NCI-H1694 (cell line): ENCODE measurements at regions not wholly inside any gene's neighbourhood (a gene's known extent, or its start where the extent isn't known, plus 50 kb on each side); places are given as distances from the start of the nearest gene placed in this dataset.

Experiments used
- DNase-seq: peaks from one replicate; lab custom pipeline; 2025; lab: John Stamatoyannopoulos, UW

- no peak for DNase-seq
Measured at GRCh38 chr1:117678246-117678977, 72.6 kb downstream of the TENT5C start.

- no peak for DNase-seq
Measured at GRCh38 chr1:117679299-117679698, 73.5 kb downstream of the TENT5C start.

DNA sequence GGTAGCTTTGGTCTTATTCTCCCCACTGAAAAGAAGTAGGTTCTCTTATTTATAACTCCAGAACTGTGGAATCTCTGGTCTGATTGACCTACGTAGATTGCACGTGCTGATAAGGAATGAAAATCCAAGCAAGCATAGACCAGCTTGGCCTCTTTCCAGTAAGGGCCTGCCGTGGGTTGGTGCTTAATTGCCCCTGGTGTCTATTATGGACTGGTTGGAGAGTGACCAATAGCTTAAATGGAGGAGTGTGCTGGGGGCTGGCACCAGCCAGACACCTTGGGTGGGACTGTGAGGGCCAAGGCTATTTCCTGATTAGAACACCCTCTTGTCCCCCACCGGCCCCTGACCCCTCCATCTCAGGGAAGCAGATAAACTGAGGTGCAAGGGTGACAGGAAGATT lies 74.0 kb downstream of the TENT5C start:
- DNase-seq: no peak

GRCh38 chr1:117680316-117681002 lies 74.6 kb downstream of the TENT5C start:
- no peak for DNase-seq

DNA sequence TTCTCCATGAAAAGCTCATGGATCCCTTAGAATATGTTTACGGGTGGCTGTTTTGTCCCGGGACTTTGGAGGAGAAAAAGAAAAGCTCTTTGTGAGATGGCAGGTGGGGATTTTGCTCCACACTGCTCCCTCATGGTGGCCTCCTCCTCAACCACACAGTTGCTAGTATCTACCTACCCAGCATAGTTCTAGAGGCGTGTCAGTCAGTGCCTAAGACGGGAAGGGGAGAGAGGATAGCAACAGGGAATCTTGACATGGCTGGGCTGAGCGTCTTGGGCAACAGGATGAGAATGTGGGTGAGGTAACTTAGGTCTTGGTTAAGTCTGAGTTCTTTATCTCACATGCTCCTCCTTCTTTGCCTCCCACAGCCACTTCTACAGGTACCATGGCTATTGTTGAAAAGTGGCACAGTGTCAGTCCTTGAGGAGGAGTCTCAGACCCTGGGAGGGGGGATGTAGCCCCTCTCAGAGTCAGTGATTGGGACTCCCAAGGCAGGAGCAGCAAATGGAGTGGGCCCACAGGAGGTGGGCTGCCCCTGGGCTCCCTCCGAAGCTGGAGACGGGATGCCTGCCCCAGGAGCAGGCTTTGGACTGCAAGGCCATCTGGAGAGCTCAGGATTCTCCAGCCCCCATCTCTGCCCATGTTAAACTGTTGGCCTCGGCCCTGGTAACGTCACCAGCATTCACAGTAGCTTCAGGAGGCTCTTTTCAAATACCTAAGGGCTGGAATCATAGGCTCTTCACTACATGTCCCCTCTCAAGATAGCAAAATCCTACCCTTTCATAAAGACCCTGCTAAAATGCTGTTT lies 75.4 kb downstream of the TENT5C start:
- no peak for DNase-seq

DNA sequence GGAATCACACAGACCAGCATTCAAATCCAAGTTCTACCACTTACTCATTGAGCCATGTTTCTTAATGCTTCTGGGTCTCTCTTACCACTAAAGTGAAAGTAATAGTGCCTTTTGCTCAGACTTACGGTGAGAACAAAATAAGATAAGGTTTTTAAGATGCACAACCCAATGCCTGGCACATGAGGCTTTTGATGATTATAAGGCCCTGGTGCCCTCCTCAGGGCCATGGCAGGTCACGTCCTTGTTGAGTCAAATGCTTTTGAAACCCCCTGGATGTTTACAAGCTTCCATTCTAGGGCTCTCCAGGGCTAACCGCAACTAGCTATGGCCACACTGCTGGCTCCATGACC lies 76.0 kb downstream of the TENT5C start:
- DNase-seq: no peak

- no peak for DNase-seq
Measured at GRCh38 chr1:117682372-117682771, 76.5 kb downstream of the TENT5C start.

GRCh38 chr1:117683571-117684285 lies 77.9 kb downstream of the TENT5C start:
- no peak for DNase-seq

GRCh38 chr1:117685936-117686806 lies 80.3 kb downstream of the TENT5C start:
- DNase-seq: no peak

DNA sequence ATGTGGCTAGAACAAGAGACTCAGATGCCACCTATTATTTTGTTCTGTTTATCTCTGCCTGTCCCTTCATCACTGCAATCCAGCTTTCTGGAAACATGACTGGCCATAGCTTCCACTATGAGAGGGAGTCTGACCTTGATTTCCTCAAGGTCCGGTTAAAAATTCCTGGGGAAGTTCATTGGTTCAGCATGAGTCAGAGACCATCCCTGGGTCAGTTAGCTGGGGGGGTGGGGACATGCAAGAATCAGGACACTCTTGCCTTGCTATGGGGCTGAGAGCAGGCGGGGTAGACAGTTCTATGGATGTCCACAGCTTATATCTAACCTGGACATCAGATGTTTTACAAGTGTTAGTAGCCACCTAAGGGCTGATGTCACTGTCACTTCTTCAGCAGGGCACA lies 81.1 kb downstream of the TENT5C start:
- no peak for DNase-seq

DNA sequence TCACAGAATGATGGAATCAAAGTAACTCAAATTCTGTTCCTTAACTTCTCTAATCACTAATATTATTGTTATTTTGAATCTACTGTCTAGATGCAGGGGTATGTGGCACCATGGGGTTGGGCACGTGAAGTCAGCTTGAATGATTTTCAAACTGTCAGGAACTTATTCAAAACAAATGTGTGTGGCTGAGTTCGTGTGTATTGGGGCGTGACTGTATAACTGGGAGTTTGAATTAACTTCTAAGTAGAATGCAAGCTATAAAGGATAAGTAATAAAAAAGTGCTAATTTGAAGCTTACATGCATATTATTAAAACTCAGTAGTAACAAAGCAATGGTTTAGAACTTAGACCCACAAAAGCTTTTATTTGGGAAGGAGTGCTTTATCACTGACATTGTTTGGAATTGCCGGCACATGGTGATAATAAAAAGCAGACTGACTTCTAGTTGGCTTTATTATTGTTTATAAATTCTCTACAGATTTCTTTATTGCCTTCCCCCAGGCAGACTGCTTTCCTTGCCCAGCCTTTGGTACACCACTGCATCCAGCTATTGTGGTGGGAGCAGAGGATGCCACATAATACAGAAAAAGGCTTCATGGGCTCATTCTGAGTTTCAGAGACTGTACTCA lies 84.3 kb downstream of the TENT5C start:
- DNase-seq: no peak

GRCh38 chr1:117691942-117692341 lies 86.1 kb downstream of the TENT5C start:
- no peak for DNase-seq

- no peak for DNase-seq
Measured at GRCh38 chr1:117694543-117694942, 88.7 kb downstream of the TENT5C start.

- DNase-seq: no peak
Measured at GRCh38 chr1:117695796-117696490, 90.1 kb downstream of the TENT5C start.

DNA sequence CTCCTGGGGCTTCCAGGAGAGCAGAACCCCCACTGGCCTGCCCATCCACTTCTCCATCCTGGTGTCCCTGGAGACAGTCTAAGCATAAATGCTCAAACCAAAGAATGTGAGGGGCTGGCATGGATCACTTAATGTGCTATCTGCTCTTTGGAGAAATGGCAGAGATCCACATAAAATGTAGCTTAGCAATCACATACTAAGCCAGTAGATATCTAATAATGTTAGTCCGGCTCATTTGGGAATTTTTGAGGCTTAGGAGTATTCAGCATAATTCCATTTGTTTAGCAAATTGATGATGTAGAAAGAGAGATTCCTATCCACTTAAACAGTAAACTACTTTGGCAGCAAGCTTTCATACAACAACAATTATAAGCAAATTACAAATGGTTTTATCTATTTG lies 90.7 kb downstream of the TENT5C start:
- no peak for DNase-seq

GRCh38 chr1:117697220-117697781 lies 91.5 kb downstream of the TENT5C start:
- DNase-seq: no peak

DNA sequence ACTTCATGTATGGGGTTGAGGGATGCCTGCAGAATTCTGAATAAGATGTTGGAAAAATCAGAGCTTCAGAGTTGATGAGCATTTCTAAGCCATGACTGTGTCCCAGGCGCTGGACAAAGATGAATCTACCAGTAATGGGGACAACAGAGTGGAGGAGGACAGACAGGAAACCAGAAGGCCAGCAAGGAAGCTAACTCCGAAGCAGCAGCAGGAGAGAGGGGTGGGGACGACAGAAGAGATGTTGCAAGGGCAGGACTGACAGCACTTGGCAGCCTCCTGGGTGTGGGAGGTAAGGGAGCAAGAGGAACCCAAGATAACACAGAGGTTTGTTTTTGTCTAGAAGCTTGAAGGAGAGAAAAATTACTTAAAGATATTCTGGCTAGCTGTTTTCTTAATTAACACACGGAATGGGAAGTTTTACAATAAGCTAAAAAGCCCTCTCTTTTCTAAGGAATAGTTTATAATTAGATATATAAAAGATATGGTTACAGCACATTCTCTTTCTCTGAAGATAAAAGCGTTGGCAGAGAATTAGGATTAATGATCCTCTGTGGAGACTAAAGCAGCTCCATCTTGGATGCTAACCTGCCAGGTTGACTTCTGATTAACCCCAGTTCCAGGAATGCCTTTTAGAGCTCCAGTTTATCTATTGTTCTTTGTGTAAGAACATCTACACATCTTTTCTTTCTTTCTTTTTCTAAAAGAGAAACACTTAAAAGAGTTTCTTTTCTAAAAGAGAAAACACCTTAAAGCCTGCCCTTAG lies 92.7 kb downstream of the TENT5C start:
- DNase-seq: no peak

DNA sequence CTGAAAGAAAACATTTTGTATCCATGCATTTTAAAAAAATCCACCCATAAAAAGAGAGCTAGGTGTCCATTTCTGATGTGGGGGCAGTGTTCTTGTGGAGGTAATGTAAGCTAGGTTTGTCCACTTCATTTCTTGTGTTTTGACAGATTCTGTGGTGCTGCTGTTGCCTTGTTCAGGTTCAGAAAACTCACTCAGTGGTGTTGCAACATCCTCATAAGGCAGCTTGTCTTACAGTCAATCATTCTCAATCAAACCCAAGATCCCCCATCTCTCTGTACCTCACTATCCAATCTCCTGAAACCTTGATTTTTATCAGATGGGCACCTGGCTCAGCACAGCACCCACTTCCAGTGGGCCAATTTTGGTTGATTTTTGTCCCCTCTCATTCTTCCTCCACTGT lies 94.1 kb downstream of the TENT5C start:
- no peak for DNase-seq

GRCh38 chr1:117702654-117703053 lies 96.8 kb downstream of the TENT5C start:
- no peak for DNase-seq
